ENCODE measurements at regions not wholly inside any gene's neighbourhood (a gene's known extent, or its start where the extent isn't known, plus 50 kb on each side); places are given as distances from the start of the nearest gene placed in this dataset.

- H3K9ac ChIP-seq (ENCODE audit: insufficient read depth, low read length): no peak overlapping the region
- no peaks in the 10 kb centered on the region for H3K27me3 ChIP-seq (ENCODE audit: control insufficient read depth, insufficient read depth, low read length)
- H3K79me2 ChIP-seq (ENCODE audit: control insufficient read depth, insufficient read depth, low read length): no peaks in the 10 kb centered on the region
Observed at GRCh38 chr1:91200675-91201074, 178.8 kb upstream of the ZNF644 start.

GRCh38 chr1:91199988-91200387 is 178.2 kb upstream of the ZNF644 start:
- no peaks in the 10 kb centered on the region for H3K27me3 ChIP-seq (ENCODE audit: control insufficient read depth, insufficient read depth, low read length)
- TF ChIP-seq CTCF (conservative IDR thresholded peaks at IDR 0.05 in 1 of 2, IDR thresholded peaks at IDR 0.05 in 1 of 2; ENCODE audit: low read depth in 1 of 2, low read length in 2 of 2) (no peak), EZH2 (IDR thresholded peaks at IDR 0.05; ENCODE audit: low read length, missing control alignments) (no peak)
- no peak overlapping the region for H2AFZ ChIP-seq (ENCODE audit: low read length)
- no peaks in the 10 kb centered on the region for H3K79me2 ChIP-seq (ENCODE audit: control insufficient read depth, insufficient read depth, low read length)
- no peaks in the 10 kb centered on the region for H3K9me3 ChIP-seq (ENCODE audit: control insufficient read depth, insufficient read depth, low read depth, low read length)
- H3K36me3 ChIP-seq (ENCODE audit: control insufficient read depth, insufficient read depth, low read length): no peaks in the 10 kb centered on the region
- no peaks in the 10 kb centered on the region for H3K4me1 ChIP-seq (ENCODE audit: control insufficient read depth, extremely low read depth, insufficient read depth, low read length)
- H3K9ac ChIP-seq (ENCODE audit: insufficient read depth, low read length): no peak overlapping the region
- H3K4me3 ChIP-seq (replicated peaks in 1 of 4; ENCODE audit: control extremely low read depth in 1 of 4, insufficient read depth in 1 of 4, low read depth in 3 of 4, low read length in 4 of 4): no peak overlapping the region
- DNase-seq (ENCODE audit: low read depth in 2 of 2): no peak
- H3K27ac ChIP-seq (ENCODE audit: insufficient read depth, low read length): no peak overlapping the region
- H4K20me1 ChIP-seq (ENCODE audit: control insufficient read depth, extremely low read depth, insufficient read depth, low read length): no peaks in the 10 kb centered on the region
- no peak overlapping the region for H3K4me2 ChIP-seq (ENCODE audit: extremely low read depth, insufficient read depth, low read length)

More at GRCh38 chr1:91200675-91201074, 178.8 kb upstream of the ZNF644 start:
- no peak for TF ChIP-seq CTCF (conservative IDR thresholded peaks at IDR 0.05 in 1 of 2, IDR thresholded peaks at IDR 0.05 in 1 of 2; ENCODE audit: low read depth in 1 of 2, low read length in 2 of 2)
- no peak for TF ChIP-seq EZH2 (IDR thresholded peaks at IDR 0.05; ENCODE audit: low read length, missing control alignments)
- no peaks in the 10 kb centered on the region for H3K36me3 ChIP-seq (ENCODE audit: control insufficient read depth, insufficient read depth, low read length)
- no peak for DNase-seq (ENCODE audit: low read depth in 2 of 2)
- no peaks in the 10 kb centered on the region for H3K9me3 ChIP-seq (ENCODE audit: control insufficient read depth, insufficient read depth, low read depth, low read length)
- no peak overlapping the region for H2AFZ ChIP-seq (ENCODE audit: low read length)
- H4K20me1 ChIP-seq (ENCODE audit: control insufficient read depth, extremely low read depth, insufficient read depth, low read length): no peaks in the 10 kb centered on the region
- no peak overlapping the region for H3K4me2 ChIP-seq (ENCODE audit: extremely low read depth, insufficient read depth, low read length)
- H3K4me3 ChIP-seq (replicated peaks in 1 of 4; ENCODE audit: control extremely low read depth in 1 of 4, insufficient read depth in 1 of 4, low read depth in 3 of 4, low read length in 4 of 4): no peak overlapping the region
- H3K4me1 ChIP-seq (ENCODE audit: control insufficient read depth, extremely low read depth, insufficient read depth, low read length): no peaks in the 10 kb centered on the region
- H3K27ac ChIP-seq (ENCODE audit: insufficient read depth, low read length): no peak overlapping the region

- no peaks in the 10 kb centered on the region for H3K27me3 ChIP-seq (ENCODE audit: control insufficient read depth, insufficient read depth, low read length)
- no peak overlapping the region for H3K27ac ChIP-seq (ENCODE audit: insufficient read depth, low read length)
- no peaks in the 10 kb centered on the region for H3K9me3 ChIP-seq (ENCODE audit: control insufficient read depth, insufficient read depth, low read depth, low read length)
- H3K9ac ChIP-seq (ENCODE audit: insufficient read depth, low read length): no peak overlapping the region
- no peaks in the 10 kb centered on the region for H4K20me1 ChIP-seq (ENCODE audit: control insufficient read depth, extremely low read depth, insufficient read depth, low read length)
- no peak overlapping the region for H3K4me3 ChIP-seq (replicated peaks in 1 of 4; ENCODE audit: control extremely low read depth in 1 of 4, insufficient read depth in 1 of 4, low read depth in 3 of 4, low read length in 4 of 4)
- no peak overlapping the region for H3K4me2 ChIP-seq (ENCODE audit: extremely low read depth, insufficient read depth, low read length)
- TF ChIP-seq EZH2 (IDR thresholded peaks at IDR 0.05; ENCODE audit: low read length, missing control alignments): no peak
- no peak for TF ChIP-seq CTCF (conservative IDR thresholded peaks at IDR 0.05 in 1 of 2, IDR thresholded peaks at IDR 0.05 in 1 of 2; ENCODE audit: low read depth in 1 of 2, low read length in 2 of 2)
- no peaks in the 10 kb centered on the region for H3K36me3 ChIP-seq (ENCODE audit: control insufficient read depth, insufficient read depth, low read length)
- no peak for DNase-seq (ENCODE audit: low read depth in 2 of 2)
- no peaks in the 10 kb centered on the region for H3K79me2 ChIP-seq (ENCODE audit: control insufficient read depth, insufficient read depth, low read length)
- no peak overlapping the region for H2AFZ ChIP-seq (ENCODE audit: low read length)
- no peaks in the 10 kb centered on the region for H3K4me1 ChIP-seq (ENCODE audit: control insufficient read depth, extremely low read depth, insufficient read depth, low read length)
Observed at GRCh38 chr1:91190996-91191395, 169.2 kb upstream of the ZNF644 start.

Measured in fibroblast of lung (primary cell).